Ramos (cell line): ENCODE measurements at regions not wholly inside any gene's neighbourhood (a gene's known extent, or its start where the extent isn't known, plus 50 kb on each side); places are given as distances from the start of the nearest gene placed in this dataset.

ENCODE experiments used
- in situ Hi-C: fragments of 300-500 bp; cut with MboI; formaldehyde crosslinking; loops from one replicate; pipeline ENCODE4 v1.14.3; 2022; ENCODE audit warnings: low sequenced_read_pairs; ENCODE audit not compliant: unreplicated experiment

GRCh38 chr5:146940295-146940694 is 61.7 kb upstream of the PPP2R2B start:
- in situ Hi-C loops: no loop called here

GRCh38 chr5:146944019-146944418 is 65.5 kb upstream of the PPP2R2B start:
- in situ Hi-C loops: no loop called here

GRCh38 chr5:146944764-146945616 is 66.4 kb upstream of the PPP2R2B start:
- in situ Hi-C loops: no loop called here

DNA sequence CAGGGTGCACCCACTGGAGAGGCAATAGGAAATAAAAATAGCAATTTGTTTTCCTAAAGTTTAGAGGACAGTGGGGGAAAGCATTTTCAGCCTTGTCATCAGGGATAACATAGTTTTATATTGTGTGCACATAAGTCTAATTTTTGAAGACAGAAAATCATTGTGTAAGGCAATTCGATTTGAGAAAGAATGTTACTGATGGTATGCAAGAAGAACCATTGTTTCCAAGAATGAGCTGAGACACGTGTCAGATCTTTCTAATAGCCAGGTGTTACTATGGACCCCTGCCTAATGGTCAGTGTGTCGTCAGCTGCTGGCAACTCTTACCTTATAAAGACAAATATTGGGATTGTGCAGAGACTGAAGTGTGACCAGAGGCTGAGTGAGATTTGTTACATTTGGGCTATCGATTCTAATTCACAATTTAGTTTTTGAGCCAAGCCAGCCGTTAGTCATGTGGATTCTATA is 67.1 kb upstream of the PPP2R2B start:
- in situ Hi-C loops: no loop called here

GRCh38 chr5:146947181-146947941 is 68.8 kb upstream of the PPP2R2B start:
- in situ Hi-C loops: no loop called here

DNA sequence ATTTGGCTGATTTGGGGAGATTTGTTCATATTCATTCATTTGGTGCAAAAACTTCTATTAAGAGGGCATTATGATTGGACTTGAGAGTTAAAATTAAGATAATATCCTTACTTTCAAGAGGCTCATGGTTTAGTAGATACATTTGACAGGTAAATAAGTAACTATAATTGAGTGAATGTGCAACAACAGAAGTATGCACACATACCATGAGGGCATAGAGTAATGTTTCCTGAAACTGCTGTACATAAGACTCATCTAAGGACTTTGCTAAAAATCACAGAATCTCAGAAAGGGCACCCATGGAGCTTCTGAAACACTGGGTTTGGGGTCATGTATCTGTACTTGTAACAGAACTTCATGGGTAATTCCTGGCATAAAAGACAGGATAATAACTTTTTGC is 70.1 kb upstream of the PPP2R2B start:
- in situ Hi-C loops: no loop called here

- in situ Hi-C loops: loop anchor here (25.0 kb wide), 1 partner anchor 290 kb away; no protein-coding TSS in a partner anchor
Measured at GRCh38 chr5:146952168-146952567, 73.6 kb upstream of the PPP2R2B start.

GRCh38 chr5:146956217-146956616 is 77.7 kb upstream of the PPP2R2B start:
- in situ Hi-C loops: loop anchor here (25.0 kb wide), 1 partner anchor 294 kb away; no protein-coding TSS in a partner anchor

- in situ Hi-C loops: loop anchor here (25.0 kb wide), 1 partner anchor 297 kb away; no protein-coding TSS in a partner anchor
Measured at GRCh38 chr5:146959360-146959759, 80.8 kb upstream of the PPP2R2B start.

GRCh38 chr5:146962801-146963355 is 84.3 kb upstream of the PPP2R2B start:
- in situ Hi-C loops: loop anchor here (25.0 kb wide), 1 partner anchor 301 kb away; no protein-coding TSS in a partner anchor

DNA sequence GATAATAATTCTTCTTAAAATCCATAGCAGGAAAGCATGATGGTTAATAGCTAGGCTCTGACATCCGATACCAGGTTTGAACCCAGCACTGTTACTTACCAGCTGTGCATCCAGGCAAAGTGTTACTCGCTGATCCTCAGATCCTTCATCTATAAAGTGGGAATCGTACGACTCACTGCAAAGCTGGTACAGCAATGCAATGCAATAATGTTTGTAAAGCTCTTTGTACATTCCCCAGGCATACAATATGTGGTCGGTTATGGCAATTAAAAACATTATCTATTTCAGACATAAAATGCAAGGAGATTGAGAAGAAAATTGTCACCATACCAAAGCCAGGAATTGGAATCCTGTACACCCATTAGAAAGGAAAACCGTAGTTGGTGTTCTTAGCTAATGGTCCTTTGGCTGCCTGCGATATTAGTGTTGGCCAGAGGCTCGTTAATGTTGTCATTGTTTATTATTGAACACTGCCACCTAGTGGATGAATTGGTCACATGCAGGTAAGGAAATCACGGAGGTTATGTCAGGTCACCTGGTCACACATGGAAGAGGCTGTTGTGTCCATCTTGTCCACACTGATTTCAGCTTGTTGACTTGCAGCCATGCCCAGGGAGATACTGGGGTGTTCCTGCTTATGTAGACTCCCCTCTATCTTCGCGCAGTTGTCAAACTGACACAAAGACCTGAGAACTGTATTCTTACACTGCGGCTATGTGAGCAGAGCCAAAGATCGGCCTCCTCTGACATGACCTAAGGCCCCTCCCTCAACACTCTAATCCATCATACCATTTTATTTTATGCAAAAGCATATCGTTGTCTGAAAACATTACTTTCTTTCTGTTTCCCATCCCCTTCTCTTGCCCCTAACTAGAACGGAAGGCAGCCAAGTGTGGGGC is 87.5 kb upstream of the PPP2R2B start:
- in situ Hi-C loops: loop anchor here (5.0 to 25.0 kb wide), 2 partner anchors 304 to 424 kb away; no protein-coding TSS in a partner anchor

DNA sequence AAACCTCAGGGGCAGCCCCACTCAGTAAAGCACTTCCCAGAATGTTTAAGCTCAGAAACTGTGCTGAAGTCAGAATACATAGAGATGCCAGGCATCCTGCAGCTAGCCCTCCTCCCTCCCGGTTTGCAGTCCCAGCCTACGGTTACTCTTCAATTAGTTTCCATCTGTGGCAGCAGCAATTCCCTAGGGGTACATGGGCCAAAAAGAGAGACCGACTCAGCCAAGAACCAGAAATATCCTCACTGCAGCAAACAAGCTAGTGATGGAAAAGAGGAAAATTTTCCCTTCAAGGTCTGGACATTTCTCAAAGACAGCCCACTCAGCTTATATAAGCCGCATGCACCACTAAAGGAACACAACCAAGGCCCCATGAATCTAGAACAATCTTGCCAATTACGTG is 89.1 kb upstream of the PPP2R2B start:
- in situ Hi-C loops: loop anchor here (5.0 to 25.0 kb wide), 2 partner anchors 305 to 425 kb away; no protein-coding TSS in a partner anchor

GRCh38 chr5:146971401-146971800 is 92.8 kb upstream of the PPP2R2B start:
- in situ Hi-C loops: loop anchor here (25.0 kb wide), 1 partner anchor 309 kb away; no protein-coding TSS in a partner anchor

DNA sequence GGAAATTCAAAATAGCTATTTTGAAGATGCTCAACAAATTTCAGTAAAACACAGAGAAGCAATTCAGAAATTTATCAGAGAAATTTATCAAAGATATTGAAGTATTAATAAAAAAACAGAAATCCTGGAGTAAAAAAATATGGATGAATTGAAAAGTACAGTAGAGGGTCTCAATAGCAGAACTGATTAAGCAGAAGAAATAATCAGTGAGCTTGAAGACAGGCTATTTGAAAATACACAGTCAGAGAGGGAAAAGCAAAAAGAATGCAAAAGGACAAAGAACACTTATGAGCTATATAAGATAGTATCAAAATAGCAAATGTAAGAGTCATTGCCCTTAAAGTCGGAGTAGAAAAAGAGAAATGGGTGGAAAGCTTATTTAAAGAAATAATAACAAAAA is 107.9 kb upstream of the PPP2R2B start:
- in situ Hi-C loops: no loop called here

DNA sequence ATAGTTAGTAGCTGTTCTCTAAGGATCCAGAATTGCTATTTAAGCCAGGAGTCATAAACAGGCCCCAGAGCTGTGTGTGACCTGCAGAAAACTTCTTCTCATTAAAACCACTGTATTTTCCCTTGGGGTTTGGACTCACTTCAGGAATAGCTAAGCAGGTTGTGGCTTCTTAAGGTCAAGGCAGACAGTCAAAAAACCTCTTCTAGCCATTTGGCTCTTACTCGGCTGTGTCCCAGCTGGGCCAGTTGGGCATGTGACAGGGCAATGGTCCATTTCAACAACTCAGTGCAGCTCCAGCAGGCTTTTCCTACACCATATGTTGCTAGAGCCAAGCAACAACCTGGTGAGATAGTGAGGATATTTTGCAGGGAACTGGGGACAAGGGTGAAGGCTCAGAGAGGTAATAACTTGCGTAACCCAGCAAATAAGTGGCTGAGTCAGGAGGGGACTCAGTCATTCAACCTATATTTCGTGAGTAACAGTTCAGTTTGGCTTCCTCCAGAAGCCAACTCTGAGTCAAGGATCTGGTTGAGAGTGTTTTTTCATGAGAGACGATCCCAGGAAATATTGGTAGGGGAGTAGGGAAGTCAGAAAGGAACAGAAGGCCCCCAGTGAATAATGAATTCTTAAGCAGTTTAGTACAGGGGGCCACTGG is 115.4 kb upstream of the PPP2R2B start:
- in situ Hi-C loops: no loop called here

DNA sequence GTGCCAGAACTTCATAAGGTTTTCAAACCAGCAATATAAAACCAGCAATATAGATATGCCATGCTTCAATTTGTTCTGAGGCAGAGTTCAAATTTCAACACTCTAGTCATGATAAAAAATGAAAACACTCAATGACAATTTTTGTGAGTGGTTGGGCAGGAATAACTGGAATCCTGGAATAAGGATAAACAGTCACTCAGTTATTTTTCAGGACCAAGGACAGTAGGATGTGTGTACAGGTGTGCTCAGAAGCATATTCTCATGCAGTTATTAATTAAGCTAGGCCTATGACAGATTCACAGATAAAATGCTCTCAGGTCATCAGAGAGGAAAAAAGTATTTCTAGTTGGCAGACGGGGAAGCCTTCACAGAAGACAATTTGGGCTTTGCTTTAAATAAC is 117.3 kb upstream of the PPP2R2B start:
- in situ Hi-C loops: no loop called here

DNA sequence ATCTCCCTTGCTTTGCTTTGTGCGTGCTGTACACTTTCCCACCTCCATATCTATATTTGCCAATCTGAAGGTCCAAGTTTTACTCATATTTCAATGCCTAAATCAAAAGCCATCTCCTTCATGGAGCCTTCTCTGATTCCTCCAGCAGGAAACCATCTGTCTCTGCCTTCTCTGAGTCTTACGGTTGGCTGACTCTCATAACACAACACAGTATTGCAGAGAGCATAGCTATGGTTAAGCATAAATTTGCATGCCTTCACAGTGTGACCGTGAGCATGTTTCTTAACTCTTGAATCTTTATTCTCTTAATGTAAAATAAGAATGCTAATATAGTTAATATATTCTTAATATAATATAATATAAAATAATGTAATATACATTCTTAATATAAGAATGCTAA is 136.8 kb upstream of the PPP2R2B start:
- in situ Hi-C loops: no loop called here

DNA sequence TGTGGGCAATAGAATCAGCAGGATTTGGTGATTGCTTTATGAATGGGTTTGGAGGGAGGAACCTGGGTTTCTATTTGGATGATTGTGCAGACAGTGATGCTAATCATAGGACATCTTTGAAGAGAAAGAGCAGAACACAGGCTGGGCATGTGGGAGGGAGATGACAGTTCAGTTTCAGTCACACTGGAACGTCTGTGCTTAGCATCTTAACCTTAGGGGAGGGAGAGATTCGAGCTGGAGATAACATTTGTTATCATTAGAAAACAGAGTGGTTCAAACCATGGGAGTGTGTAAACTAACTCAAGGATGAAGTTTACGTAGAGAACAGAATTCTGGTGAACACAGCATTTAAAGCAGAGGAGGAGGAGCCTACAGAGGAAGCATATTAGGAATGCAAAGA is 138.6 kb upstream of the PPP2R2B start:
- in situ Hi-C loops: no loop called here

- in situ Hi-C loops: no loop called here
Measured at GRCh38 chr5:147017621-147018020, 139.1 kb upstream of the PPP2R2B start.
